Colonic mucosa (tissue), 4 donors: ENCODE measurements at regions not wholly inside any gene's neighbourhood (a gene's known extent, or its start where the extent isn't known, plus 50 kb on each side); places are given as distances from the start of the nearest gene placed in this dataset.

Source experiments
- DNase-seq: peaks from one replicate; pipeline ENCODE4 v3.0.0-alpha.2; 2020
- H3K27ac ChIP-seq: fragments of 200-600 bp; one replicate; pipeline ENCODE4 v1.8.0; 2021
- H3K27me3 ChIP-seq: fragments of 200-600 bp; one replicate; pipeline ENCODE4 v1.8.0; 2021
- H3K36me3 ChIP-seq: fragments of 200-600 bp; one replicate; pipeline ENCODE4 v1.8.0; 2021
- H3K4me1 ChIP-seq: fragments of 200-600 bp; one replicate; pipeline ENCODE4 v1.8.0; 2021; ENCODE audit warnings: mild to moderate bottlenecking
- H3K4me3 ChIP-seq: fragments of 200-600 bp; one replicate; pipeline ENCODE4 v1.8.0; 2021
- H3K9ac ChIP-seq, 2 donors: one replicate each; pipeline ENCODE4 v1.7.0; 2013; ENCODE audit warnings: control low read depth in 2 of 2, low read depth in 2 of 2, low read length in 2 of 2
- H3K9me3 ChIP-seq: fragments of 200-600 bp; one replicate; pipeline ENCODE4 v1.8.0; 2021
- CTCF ChIP-seq: fragments of 200-600 bp; IDR thresholded peaks from one replicate; pipeline ENCODE4 v1.8.0; 2022; ENCODE audit warnings: antibody characterized with exemption, mild to moderate bottlenecking
- intact Hi-C: fragments of 100-400 bp; cut with DNase I; formaldehyde crosslinking; loops from one replicate; pipeline ENCODE4 v1.14.1; 2022
- donor health status: healthy.
- donor health status: DM: no; HTN: no; CAD: no.
- donor health status: DM: no; HTN: no; CAD: no.

GRCh38 chr9:22898591-22898990 lies 452.0 kb downstream of the DMRTA1 start:
- TF ChIP-seq CTCF, result no peak
- Histone ChIP-seq H3K27ac (no peak overlapping the region), H3K36me3 (no peaks in the 10 kb centered on the region), H3K9ac (no peak overlapping the region), H3K4me1 (no peaks in the 10 kb centered on the region), H3K9me3 (no peaks in the 10 kb centered on the region), H3K4me3 (no peak overlapping the region), H3K27me3 (no peaks in the 10 kb centered on the region)
- no peak for DNase-seq
- intact Hi-C loops, result no loop called here

- Histone ChIP-seq H3K9ac (no peak overlapping the region), H3K36me3 (no peaks in the 10 kb centered on the region), H3K27me3 (no peaks in the 10 kb centered on the region), H3K4me3 (no peak overlapping the region), H3K4me1 (no peaks in the 10 kb centered on the region), H3K9me3 (no peaks in the 10 kb centered on the region), H3K27ac (no peak overlapping the region)
- no peak for DNase-seq
- intact Hi-C loops, result no loop called here
- TF ChIP-seq CTCF, result no peak
These were observed 465.0 kb downstream of the DMRTA1 start for GRCh38 chr9:22911632-22912031.

- Histone ChIP-seq H3K9ac (no peak overlapping the region), H3K27ac (no peak overlapping the region), H3K36me3 (no peaks in the 10 kb centered on the region), H3K9me3 (no peaks in the 10 kb centered on the region), H3K4me1 (no peaks in the 10 kb centered on the region), H3K4me3 (no peak overlapping the region), H3K27me3 (no peaks in the 10 kb centered on the region)
- DNase-seq, result no peak
- no peak for TF ChIP-seq CTCF
- intact Hi-C loops, result no loop called here
These were observed 466.4 kb downstream of the DMRTA1 start for GRCh38 chr9:22913026-22913425.

GRCh38 chr9:22913518-22913917 lies 466.9 kb downstream of the DMRTA1 start:
- no peak for DNase-seq
- no peak overlapping the region for H3K4me3 ChIP-seq
- H3K9me3 ChIP-seq, result no peaks in the 10 kb centered on the region
- no peaks in the 10 kb centered on the region for H3K36me3 ChIP-seq
- intact Hi-C loops, result no loop called here
- no peaks in the 10 kb centered on the region for H3K27me3 ChIP-seq
- H3K9ac ChIP-seq, result no peak overlapping the region
- H3K27ac ChIP-seq, result no peak overlapping the region
- H3K4me1 ChIP-seq, result no peaks in the 10 kb centered on the region
- no peak for TF ChIP-seq CTCF

GRCh38 chr9:22916148-22916547 lies 469.5 kb downstream of the DMRTA1 start:
- no peaks in the 10 kb centered on the region for H3K36me3 ChIP-seq
- no peak for TF ChIP-seq CTCF
- H3K27me3 ChIP-seq, result no peaks in the 10 kb centered on the region
- no peaks in the 10 kb centered on the region for H3K9me3 ChIP-seq
- no peaks in the 10 kb centered on the region for H3K4me1 ChIP-seq
- H3K9ac ChIP-seq, result no peak overlapping the region
- H3K27ac ChIP-seq, result no peak overlapping the region
- no peak for DNase-seq
- H3K4me3 ChIP-seq, result no peak overlapping the region
- intact Hi-C loops, result no loop called here

GRCh38 chr9:22919423-22919822 lies 472.8 kb downstream of the DMRTA1 start:
- Histone ChIP-seq H3K27ac (no peak overlapping the region), H3K9me3 (no peaks in the 10 kb centered on the region), H3K36me3 (no peaks in the 10 kb centered on the region), H3K27me3 (no peaks in the 10 kb centered on the region), H3K4me3 (no peak overlapping the region), H3K4me1 (no peaks in the 10 kb centered on the region), H3K9ac (no peak overlapping the region)
- no peak for DNase-seq
- no peak for TF ChIP-seq CTCF
- intact Hi-C loops, result no loop called here
